ENCODE measurements at regions not wholly inside any gene's neighbourhood (a gene's known extent, or its start where the extent isn't known, plus 50 kb on each side); places are given as distances from the start of the nearest gene placed in this dataset.

DNA sequence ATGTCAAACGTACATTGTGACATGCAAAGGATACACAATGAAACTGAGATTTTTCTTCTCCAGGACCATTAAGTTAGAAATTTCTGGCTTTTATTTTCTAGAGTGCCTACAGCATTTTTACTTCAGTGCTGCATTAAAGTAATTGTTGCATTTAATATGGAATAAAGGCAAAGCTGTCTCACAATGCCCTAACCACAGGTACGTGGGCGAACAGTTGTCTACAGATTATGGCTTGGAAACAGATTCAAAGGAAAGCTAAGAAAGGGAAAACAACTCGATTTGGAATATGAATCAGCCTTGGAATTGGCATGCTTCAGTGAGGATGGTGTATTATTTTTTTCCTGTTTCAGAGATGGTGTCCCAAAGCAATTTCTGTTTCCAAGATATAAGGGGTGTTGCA, 79.1 kb upstream of the TUSC7 start:
- Histone ChIP-seq H3F3A (ENCODE audit: low read depth) (no peaks in the 10 kb centered on the region), H3K9me2 (replicated peaks; ENCODE audit: low read depth, low read length) (no peaks in the 10 kb centered on the region), H3K9me3 (ENCODE audit: insufficient read depth, low read depth, low read length) (no peaks in the 10 kb centered on the region), H3K79me2 (ENCODE audit: insufficient read depth, low read length) (no peaks in the 10 kb centered on the region), H3K36me3 (ENCODE audit: insufficient read depth, low read length) (no peaks in the 10 kb centered on the region), H3K4me1 (ENCODE audit: insufficient read depth, low read length, poor library complexity, severe bottlenecking) (no peaks in the 10 kb centered on the region), H2AFZ (ENCODE audit: low read length) (no peak overlapping the region), H3K4me3 (ENCODE audit: low read length, poor library complexity, severe bottlenecking) (no peak overlapping the region), H3K4me2 (ENCODE audit: low read depth, low read length, poor library complexity, severe bottlenecking) (no peak overlapping the region), H3K27me3 (ENCODE audit: insufficient read depth, low read length, poor library complexity, severe bottlenecking) (no peaks in the 10 kb centered on the region), H3K9ac (ENCODE audit: low read depth, low read length, poor library complexity, severe bottlenecking) (no peak overlapping the region), H4K20me1 (ENCODE audit: insufficient read depth, low read length, poor library complexity, severe bottlenecking) (no peaks in the 10 kb centered on the region)
- TF ChIP-seq EZH2phosphoT487 (IDR thresholded peaks at IDR 0.05; ENCODE audit: borderline replicate concordance) = no peak
- TF ChIP-seq, protein P1, sequence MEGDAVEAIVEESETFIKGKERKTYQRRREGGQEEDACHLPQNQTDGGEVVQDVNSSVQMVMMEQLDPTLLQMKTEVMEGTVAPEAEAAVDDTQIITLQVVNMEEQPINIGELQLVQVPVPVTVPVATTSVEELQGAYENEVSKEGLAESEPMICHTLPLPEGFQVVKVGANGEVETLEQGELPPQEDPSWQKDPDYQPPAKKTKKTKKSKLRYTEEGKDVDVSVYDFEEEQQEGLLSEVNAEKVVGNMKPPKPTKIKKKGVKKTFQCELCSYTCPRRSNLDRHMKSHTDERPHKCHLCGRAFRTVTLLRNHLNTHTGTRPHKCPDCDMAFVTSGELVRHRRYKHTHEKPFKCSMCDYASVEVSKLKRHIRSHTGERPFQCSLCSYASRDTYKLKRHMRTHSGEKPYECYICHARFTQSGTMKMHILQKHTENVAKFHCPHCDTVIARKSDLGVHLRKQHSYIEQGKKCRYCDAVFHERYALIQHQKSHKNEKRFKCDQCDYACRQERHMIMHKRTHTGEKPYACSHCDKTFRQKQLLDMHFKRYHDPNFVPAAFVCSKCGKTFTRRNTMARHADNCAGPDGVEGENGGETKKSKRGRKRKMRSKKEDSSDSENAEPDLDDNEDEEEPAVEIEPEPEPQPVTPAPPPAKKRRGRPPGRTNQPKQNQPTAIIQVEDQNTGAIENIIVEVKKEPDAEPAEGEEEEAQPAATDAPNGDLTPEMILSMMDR (conservative IDR thresholded peaks at IDR 0.05; ENCODE audit: low read length) = no peak

DNA sequence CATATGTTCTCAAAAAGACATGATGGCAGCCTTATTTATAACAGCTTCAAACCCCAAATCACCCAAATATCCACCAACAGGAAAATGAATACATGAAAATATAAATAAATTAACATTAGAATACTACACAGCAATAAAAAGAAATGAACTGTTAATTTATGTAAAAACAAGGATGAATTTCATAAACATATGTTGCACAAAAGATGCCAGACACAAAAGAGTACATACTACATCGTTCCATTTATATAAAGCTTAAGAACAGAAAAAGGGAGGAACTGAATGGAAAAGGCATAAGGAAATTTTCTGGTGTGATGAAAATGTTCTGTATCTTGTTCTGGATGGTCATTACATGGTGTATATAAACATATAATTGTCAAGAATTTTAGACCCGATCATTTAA, 69.9 kb upstream of the TUSC7 start:
- no peak overlapping the region for H2AFZ ChIP-seq (ENCODE audit: low read length)
- TF ChIP-seq, protein P1 (conservative IDR thresholded peaks at IDR 0.05; ENCODE audit: low read length) = no peak
- no peak for TF ChIP-seq EZH2phosphoT487 (IDR thresholded peaks at IDR 0.05; ENCODE audit: borderline replicate concordance)

DNA sequence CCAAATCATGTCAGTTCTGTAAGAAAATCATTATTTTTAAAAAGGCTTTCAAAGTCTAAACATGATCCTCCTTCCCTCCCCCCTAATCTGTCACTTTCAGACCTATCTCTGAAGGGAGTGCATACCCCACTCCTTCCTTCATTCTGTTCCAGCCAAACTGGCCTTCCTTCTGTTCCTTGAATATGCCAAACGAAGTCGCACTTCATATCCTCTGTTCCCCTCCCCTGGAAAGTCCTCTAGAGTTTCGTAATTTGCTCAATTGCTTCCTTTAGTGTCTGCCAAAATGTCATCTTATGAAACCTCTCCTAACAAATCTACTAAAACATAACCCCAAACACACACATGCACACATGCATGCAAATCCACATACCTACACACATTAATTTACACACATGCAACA, 69.5 kb upstream of the TUSC7 start:
- Histone ChIP-seq H3K9ac (ENCODE audit: low read depth, low read length, poor library complexity, severe bottlenecking) (no peak overlapping the region), H4K20me1 (ENCODE audit: insufficient read depth, low read length, poor library complexity, severe bottlenecking) (no peaks in the 10 kb centered on the region), H3K4me3 (ENCODE audit: low read length, poor library complexity, severe bottlenecking) (no peak overlapping the region), H3K36me3 (ENCODE audit: insufficient read depth, low read length) (no peaks in the 10 kb centered on the region), H3K9me2 (replicated peaks; ENCODE audit: low read depth, low read length) (no peaks in the 10 kb centered on the region), H3K4me2 (ENCODE audit: low read depth, low read length, poor library complexity, severe bottlenecking) (no peak overlapping the region), H3K79me2 (ENCODE audit: insufficient read depth, low read length) (no peaks in the 10 kb centered on the region), H2AFZ (ENCODE audit: low read length) (no peak overlapping the region), H3F3A (ENCODE audit: low read depth) (no peaks in the 10 kb centered on the region), H3K27me3 (ENCODE audit: insufficient read depth, low read length, poor library complexity, severe bottlenecking) (no peaks in the 10 kb centered on the region), H3K4me1 (ENCODE audit: insufficient read depth, low read length, poor library complexity, severe bottlenecking) (no peaks in the 10 kb centered on the region), H3K9me3 (ENCODE audit: insufficient read depth, low read depth, low read length) (no peaks in the 10 kb centered on the region)
- TF ChIP-seq, protein P1 (conservative IDR thresholded peaks at IDR 0.05; ENCODE audit: low read length) = no peak
- TF ChIP-seq EZH2phosphoT487 (IDR thresholded peaks at IDR 0.05; ENCODE audit: borderline replicate concordance) = no peak

More for the DNA sequence above, 69.9 kb upstream of the TUSC7 start:
- Histone ChIP-seq H3K4me1 (ENCODE audit: insufficient read depth, low read length, poor library complexity, severe bottlenecking) (no peaks in the 10 kb centered on the region), H4K20me1 (ENCODE audit: insufficient read depth, low read length, poor library complexity, severe bottlenecking) (no peaks in the 10 kb centered on the region), H3K4me2 (ENCODE audit: low read depth, low read length, poor library complexity, severe bottlenecking) (no peak overlapping the region), H3K79me2 (ENCODE audit: insufficient read depth, low read length) (no peaks in the 10 kb centered on the region), H3F3A (ENCODE audit: low read depth) (no peaks in the 10 kb centered on the region), H3K36me3 (ENCODE audit: insufficient read depth, low read length) (no peaks in the 10 kb centered on the region), H3K27me3 (ENCODE audit: insufficient read depth, low read length, poor library complexity, severe bottlenecking) (no peaks in the 10 kb centered on the region), H3K9ac (ENCODE audit: low read depth, low read length, poor library complexity, severe bottlenecking) (no peak overlapping the region), H3K4me3 (ENCODE audit: low read length, poor library complexity, severe bottlenecking) (no peak overlapping the region), H3K9me2 (replicated peaks; ENCODE audit: low read depth, low read length) (no peaks in the 10 kb centered on the region), H3K9me3 (ENCODE audit: insufficient read depth, low read depth, low read length) (no peaks in the 10 kb centered on the region)
